ENCODE measurements at regions not wholly inside any gene's neighbourhood (a gene's known extent, or its start where the extent isn't known, plus 50 kb on each side); places are given as distances from the start of the nearest gene placed in this dataset.
"Not testable (repeated sequence)": the region's sequence is repeated elsewhere in the genome, so short reads cannot be mapped to it uniquely, and the experiment has no call there.

DNA sequence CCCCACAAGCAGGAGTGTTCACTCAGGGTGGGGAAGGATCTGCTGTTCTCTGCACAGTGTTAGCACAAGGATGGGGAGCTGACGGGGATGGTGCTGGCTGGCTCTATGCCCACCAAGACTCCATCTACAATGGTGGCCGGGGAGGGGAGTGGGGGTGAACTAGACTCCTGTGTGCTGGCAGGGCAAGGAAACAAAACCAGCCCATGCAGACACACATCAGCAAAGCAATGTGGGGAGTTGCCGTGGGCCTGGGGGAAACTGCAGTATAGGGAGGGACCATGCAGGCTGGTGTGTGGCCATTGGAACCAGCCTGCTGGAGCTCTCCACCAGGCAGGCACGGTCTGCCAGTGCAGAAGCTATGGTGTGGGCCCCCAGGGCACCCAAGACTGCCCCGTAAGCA, 195.1 kb downstream of the PWWP3B start:
- DNase-seq = no peak

DNA sequence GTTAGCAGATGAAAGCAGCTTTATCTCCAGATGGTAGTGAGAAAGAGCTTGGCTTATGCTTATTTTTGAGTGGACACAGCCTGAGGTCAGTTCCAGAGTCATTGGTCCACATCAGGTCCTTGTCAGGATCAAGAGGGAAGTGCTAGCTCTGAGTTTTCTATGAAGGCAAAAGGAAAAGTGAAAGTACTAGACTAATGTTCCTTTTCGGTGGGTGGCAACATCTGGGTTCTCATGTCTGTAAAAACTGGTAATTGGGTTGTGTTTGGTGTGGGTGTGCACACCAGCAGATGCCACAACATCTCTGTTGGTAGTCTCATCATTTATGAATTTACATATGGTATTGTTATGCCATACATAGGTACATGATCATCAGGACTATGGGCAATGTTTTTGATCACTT, 210.5 kb downstream of the PWWP3B start:
- no peak for DNase-seq

DNA sequence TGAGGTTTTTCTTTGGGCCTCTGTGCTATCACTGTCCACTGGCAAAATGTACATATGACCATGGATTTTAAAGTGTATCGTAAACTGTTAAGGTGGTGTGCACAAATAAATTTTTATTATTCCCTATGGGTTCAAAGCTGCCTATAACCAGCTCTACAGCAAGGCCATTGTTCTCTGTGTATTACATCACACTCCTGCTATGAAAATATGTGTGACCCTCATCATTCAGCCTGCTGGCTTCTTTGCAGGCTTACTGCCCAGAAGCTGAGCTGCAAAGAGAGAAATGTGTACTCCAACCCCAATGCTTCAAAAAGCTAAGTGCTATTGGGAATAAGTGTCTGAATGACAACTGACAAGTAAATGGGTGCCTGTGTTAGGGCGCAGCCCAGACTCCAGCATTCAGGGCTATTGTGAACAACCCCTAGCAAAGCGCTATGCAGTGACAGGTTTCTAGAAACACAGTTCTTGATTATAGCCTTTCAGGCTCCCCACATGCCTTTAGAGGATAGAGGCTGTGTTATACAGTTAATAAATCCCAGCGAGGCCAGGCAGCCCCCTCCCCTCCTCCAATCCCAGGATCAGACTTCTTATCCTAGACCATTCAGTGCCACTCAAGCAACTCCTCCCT, 220.4 kb upstream of the RADX start:
- no peak for DNase-seq

DNA sequence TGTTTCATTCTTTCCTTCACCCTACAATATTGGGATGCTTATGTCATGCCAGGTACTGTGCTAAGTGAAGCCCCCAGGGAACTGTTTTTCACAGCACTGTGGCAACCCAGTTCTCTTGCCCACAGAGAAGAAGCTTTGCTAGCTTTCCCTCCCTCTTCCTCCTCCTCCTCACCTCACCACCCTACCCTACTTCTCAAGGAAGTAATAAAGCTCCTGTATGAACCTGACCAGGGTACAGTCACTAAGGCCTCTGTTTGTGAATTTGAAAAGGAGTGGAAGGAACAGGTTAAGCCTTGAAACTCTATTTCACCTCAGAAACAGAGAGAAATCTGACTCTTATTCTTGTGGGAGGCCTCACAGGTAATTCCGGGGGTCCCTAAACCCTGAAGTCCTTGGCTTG, 219.4 kb upstream of the RADX start:
- no peak for DNase-seq

DNA sequence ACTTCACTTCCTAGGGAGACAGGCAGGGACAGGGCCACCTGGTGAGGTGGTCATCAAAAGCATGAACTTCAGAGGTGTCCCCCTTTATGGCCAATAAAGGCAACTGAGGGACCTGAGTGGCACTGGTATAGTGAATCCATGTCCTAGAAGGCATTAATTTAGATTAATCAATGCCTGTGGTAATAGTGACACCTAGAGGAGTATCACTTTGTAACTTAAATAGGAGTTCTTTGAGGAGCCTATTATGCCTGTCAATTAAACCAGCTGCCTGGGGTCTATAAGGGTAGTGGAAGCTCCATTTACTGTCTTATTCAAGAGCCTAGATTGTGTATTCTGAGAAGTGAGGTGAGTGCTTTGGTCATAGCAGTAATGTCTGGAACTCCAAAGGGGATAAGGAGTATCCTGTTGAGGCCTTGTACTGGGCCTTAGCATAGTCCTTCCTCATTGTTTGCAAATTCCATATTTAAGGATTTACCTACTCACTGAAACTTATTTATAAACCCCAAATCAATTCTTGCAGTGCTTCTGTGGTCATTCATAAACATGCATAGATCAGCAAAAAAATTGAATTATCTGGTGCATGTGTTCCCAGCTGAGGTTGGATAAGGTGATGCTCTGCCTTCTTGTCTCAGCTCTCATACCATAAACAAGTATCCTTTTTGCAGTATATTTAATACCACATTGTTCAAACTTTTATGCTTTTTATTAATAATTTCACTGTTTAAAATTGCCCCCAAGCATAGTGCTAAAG, 213.8 kb upstream of the RADX start:
- DNase-seq = no peak

DNA sequence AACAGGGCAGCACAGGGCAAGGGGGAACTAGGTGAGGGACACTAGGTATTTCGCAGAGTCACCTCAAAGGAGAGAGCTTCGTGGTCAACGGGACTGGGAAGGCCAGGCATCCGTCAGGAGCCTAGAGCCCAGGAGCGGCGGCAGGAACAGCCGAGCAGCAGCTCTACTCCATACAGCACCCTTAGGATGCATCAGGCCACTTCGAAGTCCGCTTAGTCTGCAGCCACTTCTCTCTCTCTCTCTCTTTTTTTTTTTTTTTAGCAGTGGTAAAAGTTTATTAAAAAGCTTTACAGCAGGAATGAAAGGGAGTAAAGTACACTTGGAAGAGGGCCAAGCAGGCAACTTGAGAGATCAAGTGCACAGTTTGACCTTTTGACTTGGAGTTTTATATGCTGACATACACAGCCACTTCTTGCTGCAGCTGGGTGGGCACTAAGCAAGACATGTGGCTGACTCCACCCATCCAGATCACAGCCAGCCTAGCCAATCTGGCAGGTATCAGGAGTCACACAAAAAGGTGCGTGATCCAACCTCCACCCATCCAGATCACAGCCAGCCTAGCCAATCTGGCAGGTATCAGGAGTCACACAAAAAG, 209.7 kb upstream of the RADX start:
- no peak for DNase-seq

DNA sequence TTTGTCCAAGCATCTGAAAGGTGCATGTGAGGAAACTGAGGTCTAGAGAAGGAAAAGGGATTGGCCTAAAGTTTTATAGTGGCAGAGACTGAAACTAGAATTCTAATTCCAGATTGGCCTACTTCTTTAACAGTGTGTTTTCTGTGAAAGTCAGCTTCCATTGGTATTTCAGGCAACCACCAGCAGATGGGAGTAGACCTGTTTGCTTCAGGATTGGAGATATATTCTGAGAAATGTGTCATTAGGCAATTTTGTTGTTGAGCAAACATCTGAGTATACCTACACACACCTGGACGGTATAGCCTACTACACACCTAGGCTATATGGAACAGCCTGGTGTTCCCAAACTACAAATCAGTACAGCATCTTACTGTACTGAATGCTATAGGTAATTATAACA, 207.3 kb upstream of the RADX start:
- no peak for DNase-seq

DNA sequence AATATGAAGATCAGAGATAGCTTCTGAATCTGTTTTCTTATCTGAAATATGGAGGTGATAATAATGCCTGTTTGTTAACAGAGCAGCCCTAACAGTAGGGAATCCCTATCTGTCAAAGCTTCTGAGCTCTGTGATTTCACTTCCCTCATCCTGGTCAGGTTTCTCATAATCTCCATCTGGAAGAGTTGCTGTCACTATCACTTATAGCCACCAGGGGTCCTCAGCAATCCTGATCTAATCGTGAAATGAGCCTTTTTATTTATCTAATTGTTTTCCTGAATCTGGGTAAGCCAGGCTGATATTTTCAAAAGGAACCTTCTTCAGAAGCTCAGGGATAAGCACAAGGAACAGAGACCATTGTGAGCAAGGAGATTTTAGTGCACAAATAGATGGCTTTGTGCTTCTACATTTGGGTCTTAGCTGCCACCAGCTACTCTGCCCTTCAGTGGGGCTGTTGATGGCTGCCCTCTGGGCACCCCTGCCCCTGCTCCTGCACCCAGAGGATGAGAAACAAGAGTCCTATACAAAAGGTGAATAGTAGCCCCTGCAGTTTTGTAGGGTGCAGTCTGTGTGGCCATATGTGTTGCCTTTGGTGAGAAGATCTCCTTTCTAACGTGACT, 196.4 kb upstream of the RADX start:
- DNase-seq = no peak

DNA sequence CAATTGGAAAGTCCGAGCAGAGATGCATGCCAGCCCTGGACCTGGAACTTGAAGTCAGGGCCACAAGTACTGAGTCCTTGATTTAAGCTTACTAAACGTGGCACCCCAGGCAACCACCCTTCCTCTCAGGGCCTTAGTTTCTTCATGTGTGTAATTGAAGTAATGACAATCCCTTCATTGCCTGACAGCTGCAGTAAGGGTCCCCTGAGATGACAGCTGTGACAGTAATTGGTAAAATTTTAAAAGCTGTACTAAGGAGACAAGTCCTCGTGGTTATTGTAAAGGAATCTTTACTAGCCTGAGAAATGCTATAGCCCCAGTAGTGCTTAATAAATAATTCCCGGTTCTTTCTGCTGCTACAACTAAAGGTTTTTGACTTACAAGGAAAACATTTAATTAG, 175.1 kb upstream of the RADX start:
- DNase-seq = no peak

DNA sequence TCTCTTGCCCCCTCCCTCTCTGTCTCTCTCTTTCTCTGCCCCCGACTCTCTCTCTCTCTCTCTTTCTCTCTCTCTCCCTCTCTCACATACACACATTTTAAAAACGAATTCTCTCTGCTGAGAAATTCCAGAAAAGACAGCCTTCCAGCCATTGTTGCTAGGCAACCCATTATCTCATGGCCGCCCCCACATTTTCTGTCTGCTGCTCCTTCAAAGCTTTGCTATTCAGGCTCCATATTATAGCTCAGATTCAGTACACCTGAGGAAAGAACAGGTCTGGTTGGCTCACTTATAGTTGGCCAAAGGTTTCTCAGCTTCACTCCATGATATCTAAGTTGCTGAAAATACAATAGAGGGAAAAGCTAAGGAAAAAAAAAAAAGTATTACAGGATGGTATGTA, 174.4 kb upstream of the RADX start:
- DNase-seq = peak; percentile 0

DNA sequence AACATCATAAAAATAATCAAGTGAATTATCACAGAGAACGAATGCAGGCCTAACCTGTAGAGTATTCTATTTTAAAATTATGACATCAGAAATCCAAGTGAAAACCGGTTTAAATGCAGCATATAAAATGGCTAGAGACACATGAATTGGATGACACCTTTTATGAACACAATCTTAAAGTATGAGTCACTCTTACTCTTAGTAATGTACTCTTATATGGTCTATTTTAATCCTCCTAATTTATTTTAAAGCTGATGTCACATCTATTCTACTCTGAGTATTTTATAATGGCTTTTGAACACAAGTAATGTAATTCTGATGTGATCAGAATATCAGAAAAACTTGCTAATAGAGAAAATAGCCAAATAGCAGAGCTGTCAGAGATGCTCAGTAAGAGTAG, 161.4 kb upstream of the RADX start:
- DNase-seq = no peak

DNA sequence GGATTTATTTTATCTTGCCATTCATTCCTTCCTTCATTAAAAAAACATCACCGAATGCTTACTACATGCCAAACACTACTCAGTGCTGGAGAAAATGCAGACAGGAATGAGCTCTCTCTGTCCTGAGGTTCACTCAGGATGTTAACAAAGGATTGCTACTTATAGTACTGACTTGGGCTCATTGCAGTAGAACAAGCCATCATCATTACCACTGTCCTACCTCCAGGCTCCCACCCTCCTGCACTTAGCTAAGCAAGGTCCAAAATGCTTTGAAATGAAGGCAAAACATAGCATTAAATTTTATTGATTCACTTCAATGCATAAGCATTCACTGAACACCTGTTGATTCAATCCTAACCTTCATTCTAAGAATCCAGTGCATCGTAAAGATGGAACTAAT, 159.8 kb upstream of the RADX start:
- no peak for DNase-seq

DNA sequence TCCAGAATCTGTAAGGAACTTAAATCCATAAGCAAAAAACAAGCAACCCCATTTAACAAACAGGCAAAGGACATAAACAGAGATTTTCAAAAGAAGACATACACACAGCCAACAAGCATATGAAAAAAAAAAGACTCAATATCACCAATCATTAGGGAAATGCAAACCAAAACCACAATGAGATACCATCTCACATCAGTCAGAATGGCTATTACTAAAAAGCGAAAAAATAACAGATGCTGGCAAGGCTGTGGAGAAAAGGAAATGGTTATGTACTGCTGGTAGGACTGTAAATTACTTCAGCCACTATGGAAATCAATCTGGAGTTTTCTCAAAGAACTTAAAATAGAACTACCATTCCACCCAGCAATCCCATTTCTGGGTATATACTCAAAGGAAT, 156.8 kb upstream of the RADX start:
- DNase-seq = no peak

DNA sequence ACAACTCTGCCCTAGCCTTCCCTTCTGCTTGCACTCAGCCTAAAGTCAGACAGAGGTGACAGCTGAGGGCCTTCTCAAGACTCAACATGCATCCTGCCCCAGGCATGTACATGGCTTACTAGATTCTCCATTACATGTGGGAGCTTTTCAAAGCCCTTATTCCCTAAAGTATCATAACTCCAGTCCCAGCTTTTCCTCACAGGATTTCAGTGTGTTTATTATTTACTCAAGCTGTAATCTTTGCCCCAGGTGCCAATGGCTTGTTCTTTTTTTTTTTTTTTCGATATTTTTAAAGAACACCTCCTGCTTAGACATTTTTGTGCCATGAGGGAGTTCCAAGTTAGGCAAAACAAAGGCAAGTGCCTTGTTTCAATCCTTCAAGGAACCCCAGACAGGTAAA, 154.0 kb upstream of the RADX start:
- DNase-seq = no peak

DNA sequence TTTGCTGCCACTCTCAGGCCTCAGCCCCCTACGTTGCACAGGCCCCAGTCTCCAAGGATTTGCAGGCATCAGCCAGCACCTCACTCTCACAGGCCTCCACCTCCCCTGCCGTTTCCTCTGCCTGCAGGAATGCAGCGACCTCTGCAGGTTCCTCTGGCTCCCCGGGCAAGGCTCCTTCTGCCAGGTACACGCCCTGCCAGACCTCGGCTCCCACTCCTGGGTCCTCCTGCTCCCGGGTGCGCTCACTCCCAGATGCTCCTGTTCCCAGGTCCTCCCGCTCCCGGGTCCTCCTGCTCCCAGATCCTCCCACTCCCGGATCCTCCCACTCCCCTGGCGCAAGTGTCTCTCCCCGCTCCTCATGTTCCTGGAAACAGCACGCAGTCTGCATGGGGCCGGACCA, 144.4 kb upstream of the RADX start:
- no peak for DNase-seq

DNA sequence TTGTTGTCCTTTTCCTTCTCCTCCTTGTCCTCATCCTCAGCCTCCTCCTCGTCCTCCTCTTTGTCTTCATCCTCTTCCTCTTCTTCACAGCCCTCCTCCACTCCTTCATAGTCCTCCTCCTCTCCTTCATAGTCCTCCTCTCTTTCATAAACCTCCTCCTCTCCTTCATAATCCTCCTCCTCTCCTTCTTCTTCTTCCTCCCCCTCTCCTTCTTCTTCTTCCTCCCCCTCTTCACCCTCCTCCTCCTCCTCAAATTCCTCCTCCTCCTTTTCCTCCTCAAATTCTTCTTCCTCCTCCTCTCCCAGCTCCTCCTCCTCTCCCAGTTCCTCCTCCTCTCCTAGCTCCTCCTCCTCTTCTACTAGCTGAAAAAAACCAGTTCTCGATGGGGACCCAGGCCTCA, 143.8 kb upstream of the RADX start:
- no peak for DNase-seq

DNA sequence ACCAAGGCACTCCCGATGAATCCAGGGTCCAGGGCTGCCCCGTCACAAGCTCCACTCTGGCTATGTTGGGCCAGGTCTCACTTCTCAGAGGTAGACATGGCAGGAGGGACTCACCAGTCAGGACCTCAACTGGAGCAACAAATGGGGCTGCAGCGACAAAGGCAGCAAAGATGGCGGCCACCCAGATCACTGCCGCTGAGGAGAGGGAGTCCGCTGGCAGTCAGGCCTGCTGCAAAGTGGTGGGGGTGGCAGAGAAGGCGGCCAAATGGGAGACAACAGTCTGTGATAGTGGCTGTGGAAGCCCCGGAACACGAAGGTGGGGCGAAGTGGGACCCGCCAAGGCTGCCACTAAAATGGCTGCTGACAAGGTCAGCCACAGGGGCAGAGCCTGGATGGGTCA, 143.3 kb upstream of the RADX start:
- DNase-seq = no peak

DNA sequence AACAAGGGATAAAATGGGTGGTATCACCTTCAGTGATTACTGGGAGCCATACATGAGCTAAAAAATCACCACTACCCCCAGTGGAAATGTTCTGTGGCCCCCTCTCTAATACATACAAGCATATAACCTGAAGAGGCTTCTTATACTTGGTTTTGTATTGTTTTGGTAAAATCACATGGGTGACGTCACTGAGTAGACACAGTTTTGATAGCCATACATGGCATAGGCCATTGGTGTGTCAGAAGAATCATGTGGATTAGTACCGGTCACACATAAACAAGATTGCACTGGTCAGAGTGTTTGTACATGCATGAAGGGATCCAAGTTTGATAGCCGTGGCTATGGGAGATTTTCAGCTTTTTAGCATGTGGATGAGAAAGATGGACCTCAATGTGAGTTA, 131.9 kb upstream of the RADX start:
- no peak for DNase-seq

DNA sequence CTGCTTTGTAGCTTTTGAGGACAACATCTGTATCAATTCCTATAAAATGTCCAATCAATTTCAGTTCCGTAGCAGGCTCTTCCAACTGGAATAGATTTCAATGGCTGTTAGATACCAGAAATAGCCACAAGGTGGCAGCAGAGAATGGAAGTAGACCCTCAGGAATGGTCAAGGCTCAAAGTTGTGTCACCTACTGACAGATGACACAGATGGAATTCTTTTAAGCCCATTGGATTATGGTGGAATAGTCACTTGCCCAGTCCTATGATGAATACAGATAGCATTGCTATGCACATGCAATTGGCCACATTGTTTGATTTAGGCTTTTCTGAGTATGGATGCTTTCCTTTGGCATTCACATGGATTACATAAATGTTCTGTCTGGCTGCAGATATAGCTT, 130.4 kb upstream of the RADX start:
- peak; percentile 2 for DNase-seq

DNA sequence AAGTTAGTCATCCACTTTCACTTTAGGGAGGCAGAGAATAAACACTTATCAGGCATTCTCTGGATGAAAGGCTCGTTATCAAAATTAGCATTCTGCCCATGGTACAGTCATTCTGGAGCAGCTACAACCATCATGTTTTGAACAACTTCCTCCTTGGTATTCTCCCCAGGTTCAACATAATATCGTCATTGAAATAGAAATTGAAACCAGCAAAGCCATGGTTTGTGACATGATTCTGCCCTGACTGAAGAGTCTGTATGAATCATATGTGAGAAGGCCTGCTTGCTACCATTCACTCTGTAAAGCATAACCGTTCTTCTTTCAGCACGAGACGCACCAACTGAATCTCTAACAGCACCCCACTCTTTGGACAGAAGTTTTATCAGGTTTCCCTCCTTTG, 127.5 kb upstream of the RADX start:
- DNase-seq = no peak

DNA sequence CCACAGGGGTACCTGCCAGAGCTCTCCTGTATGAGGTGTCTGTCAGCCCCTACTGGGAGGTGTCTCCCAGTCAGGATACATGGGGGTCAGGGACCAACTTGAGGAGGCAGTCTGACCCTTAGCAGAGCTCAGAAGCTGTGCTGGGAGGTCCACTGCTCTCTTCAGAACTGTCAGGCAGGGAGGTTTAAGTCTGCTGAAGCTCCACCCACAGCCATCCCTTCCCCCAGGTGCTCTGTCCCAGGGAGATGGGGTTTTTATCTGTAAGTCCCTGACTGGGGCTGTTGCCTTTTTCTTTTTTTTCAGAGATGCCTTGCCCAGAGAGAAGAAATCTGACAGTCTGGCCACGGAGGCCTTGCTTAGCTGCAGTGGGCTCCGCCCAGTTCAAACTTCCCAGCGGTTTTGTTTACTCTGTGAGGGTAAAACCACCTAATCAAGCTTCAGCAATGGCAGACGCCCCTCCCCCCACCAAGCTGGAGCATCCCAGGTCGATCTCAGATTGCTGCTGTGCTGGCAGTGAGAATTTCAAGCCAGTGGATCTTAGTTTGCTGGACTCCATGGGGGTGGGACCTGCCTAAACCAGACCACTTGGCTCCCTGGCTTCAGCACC, 118.5 kb upstream of the RADX start:
- not testable (repeated sequence) for DNase-seq

DNA sequence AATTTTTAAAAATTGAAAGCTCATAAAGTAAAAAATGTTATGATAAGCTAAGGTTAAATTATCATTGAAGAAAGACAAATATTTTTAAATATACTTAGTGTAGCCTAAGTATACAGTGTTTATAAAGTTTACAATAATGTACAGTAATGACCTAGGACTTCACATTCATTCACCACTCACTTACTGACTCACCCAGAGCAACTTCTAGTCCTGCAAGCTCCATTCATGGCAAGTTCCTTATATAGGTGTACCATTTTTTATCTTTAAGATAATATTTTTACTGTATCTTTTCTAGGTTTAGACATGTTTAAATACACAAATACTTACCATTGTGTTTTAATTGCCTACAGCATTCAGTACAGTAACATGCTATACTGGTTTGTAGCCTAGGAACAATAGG, 112.3 kb upstream of the RADX start:
- no peak for DNase-seq

DNA sequence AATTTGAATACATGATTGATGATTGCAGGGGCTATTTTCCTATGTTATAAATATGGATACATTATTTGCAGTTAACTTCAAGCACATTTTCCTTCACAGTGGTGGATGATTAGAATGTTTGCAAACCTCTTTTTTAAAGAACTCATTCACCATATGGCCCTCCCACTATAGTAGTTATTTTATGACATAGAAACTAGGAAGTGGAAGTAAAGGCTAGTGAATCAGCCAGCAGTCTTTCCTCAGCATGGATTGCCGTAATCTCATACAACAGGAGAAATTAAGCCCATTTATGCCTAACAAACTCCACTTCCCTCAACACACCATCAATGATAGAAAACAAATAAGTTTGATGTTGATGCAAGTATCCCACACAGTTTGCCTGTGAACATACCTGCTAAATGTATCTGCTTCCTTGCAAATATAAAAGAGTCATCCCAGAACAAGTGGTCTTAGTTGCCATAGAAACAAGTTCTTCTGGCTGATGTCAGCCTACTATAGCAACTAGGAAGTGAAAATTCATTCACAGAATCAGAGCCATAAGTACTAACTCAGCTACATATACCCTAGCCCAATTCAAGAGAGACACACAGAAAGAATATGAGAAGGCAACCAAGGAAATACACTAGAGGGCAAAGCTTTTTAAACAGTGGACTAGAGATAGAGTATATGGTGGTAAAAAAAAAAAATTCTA, 100.9 kb upstream of the RADX start:
- DNase-seq = no peak
